HEK293 (cell line): ENCODE measurements at regions not wholly inside any gene's neighbourhood (a gene's known extent, or its start where the extent isn't known, plus 50 kb on each side); places are given as distances from the start of the nearest gene placed in this dataset.

Source experiments
- CTCF ChIA-PET: fragments of 350-600 bp; formaldehyde crosslinking; extraction: SDS; loops from one replicate; lab custom pipeline; 2021; ENCODE audit warnings: antibody characterized with exemption; lab: Yijun Ruan, JAX
- POLR2A ChIA-PET: fragments of 300-600 bp; formaldehyde crosslinking; extraction: SDS; loops from one replicate; lab custom pipeline; 2020; ENCODE audit warnings: antibody characterized with exemption, inconsistent platforms; lab: Yijun Ruan, JAX
- H3K27ac ChIP-seq: fragments of 200-500 bp; sonication (Bioruptor generic); 2 replicates; pipeline ENCODE4 v1.5.1; 2014; ENCODE audit warnings: low read depth, low read length, control low read depth, inconsistent platforms; ENCODE audit errors: extremely low read depth
- H3K36me3 ChIP-seq, 2 experiments: fragments of 200-500 bp in 1 of 2; sonication (Bioruptor generic) in 1 of 2; 1 replicate in 1 of 2; 2 replicates in 1 of 2; pipeline ENCODE4 v1.5.1; 2014 to 2017; ENCODE audit warnings: inconsistent platforms in 2 of 2, low read length in 2 of 2; ENCODE audit not compliant: control insufficient read depth in 2 of 2, insufficient read depth in 1 of 2
- H3K4me1 ChIP-seq: fragments of 200-500 bp; sonication (Bioruptor generic); 2 replicates; pipeline ENCODE4 v1.5.1; 2014; ENCODE audit warnings: mild to moderate bottlenecking, low read length, inconsistent platforms; ENCODE audit not compliant: control insufficient read depth, insufficient read depth
- H3K4me3 ChIP-seq: 2 replicates; pipeline ENCODE4 v1.5.1; 2011; ENCODE audit warnings: low read depth, mild to moderate bottlenecking, control low read depth, low read length, moderate library complexity
- H3K9me3 ChIP-seq: fragments of 200-500 bp; sonication (Bioruptor generic); 2 replicates; pipeline ENCODE4 v1.5.1; 2014; ENCODE audit warnings: low read depth, low read length, inconsistent platforms; ENCODE audit not compliant: control insufficient read depth, insufficient read depth
- FEZF1 ChIP-seq: fragments of 450-650 bp; formaldehyde crosslinking; IDR thresholded peaks from 2 replicates; pipeline ENCODE4 v1.5.1; 2016; ENCODE audit warnings: missing biosample characterization, missing genetic modification characterization
- KLF9 ChIP-seq: fragments of 450-650 bp; formaldehyde crosslinking; IDR thresholded peaks from 2 replicates; pipeline ENCODE4 v1.5.1; 2016; ENCODE audit warnings: missing biosample characterization, missing genetic modification characterization, low read depth
- MYNN ChIP-seq: fragments of 450-650 bp; formaldehyde crosslinking; IDR thresholded peaks from 2 replicates; pipeline ENCODE4 v1.5.1; 2016; ENCODE audit warnings: missing biosample characterization, missing genetic modification characterization, borderline replicate concordance
- ZIC2 ChIP-seq: fragments of 450-650 bp; formaldehyde crosslinking; IDR thresholded peaks from 2 replicates; pipeline ENCODE4 v1.5.1; 2016; ENCODE audit warnings: missing biosample characterization, missing genetic modification characterization
- ZNF19 ChIP-seq: fragments of 450-650 bp; formaldehyde crosslinking; IDR thresholded peaks from 2 replicates; pipeline ENCODE4; 2016; ENCODE audit warnings: missing biosample characterization, missing genetic modification characterization, low read depth
- ZNF280C ChIP-seq: fragments of 450-650 bp; formaldehyde crosslinking; IDR thresholded peaks from 2 replicates; pipeline ENCODE4 v1.5.1; 2016; ENCODE audit warnings: missing biosample characterization, missing genetic modification characterization
- ZNF324 ChIP-seq: fragments of 450-650 bp; formaldehyde crosslinking; IDR thresholded peaks from 2 replicates; pipeline ENCODE4 v1.5.1; 2016; ENCODE audit warnings: missing biosample characterization, missing genetic modification characterization
- ZNF501 ChIP-seq: fragments of 450-650 bp; formaldehyde crosslinking; IDR thresholded peaks from 2 replicates; pipeline ENCODE4 v1.5.1; 2016; ENCODE audit warnings: missing biosample characterization, missing genetic modification characterization
- ZNF571 ChIP-seq: fragments of 450-650 bp; formaldehyde crosslinking; IDR thresholded peaks from 2 replicates; pipeline ENCODE4 v1.5.0; 2017; ENCODE audit warnings: missing biosample characterization, missing genetic modification characterization
- ZNF629 ChIP-seq: fragments of 450-650 bp; formaldehyde crosslinking; IDR thresholded peaks from 2 replicates; pipeline ENCODE4 v1.5.1; 2017; ENCODE audit warnings: missing biosample characterization, missing genetic modification characterization
- ZNF654 ChIP-seq: fragments of 450-650 bp; formaldehyde crosslinking; IDR thresholded peaks from 2 replicates; pipeline ENCODE4 v1.5.1; 2016; ENCODE audit warnings: low read depth, missing biosample characterization, missing genetic modification characterization
- ZNF692 ChIP-seq: fragments of 450-650 bp; formaldehyde crosslinking; IDR thresholded peaks from 2 replicates; pipeline ENCODE4 v1.5.1; 2016; ENCODE audit warnings: missing biosample characterization, missing genetic modification characterization
- ZSCAN5A ChIP-seq: fragments of 450-650 bp; formaldehyde crosslinking; IDR thresholded peaks from 2 replicates; pipeline ENCODE4 v1.5.1; 2016; ENCODE audit warnings: missing biosample characterization, missing genetic modification characterization
- TF ChIP-seq, protein P1 (sequence below): fragments of 450-650 bp; formaldehyde crosslinking; IDR thresholded peaks from 2 replicates; pipeline ENCODE4 v1.5.1; 2016; ENCODE audit warnings: missing biosample characterization, missing genetic modification characterization, borderline replicate concordance

GRCh38 chr11:10943968-10944367, 86.1 kb upstream of the ZBED5 start:
- no peaks in the 10 kb centered on the region for H3K4me1 ChIP-seq
- no peak overlapping the region for H3K4me3 ChIP-seq
- CTCF ChIA-PET: interaction anchor here (0.6 to 3.7 kb wide), 8 partner anchors 9 to 847 kb away, joined by 3 to 23 read pairs (median 4); no protein-coding TSS in a partner anchor
- H3K36me3 ChIP-seq: no peaks in the 10 kb centered on the region
- H3K9me3 ChIP-seq: no peaks in the 10 kb centered on the region
- no peak for TF ChIP-seq FEZF1
- TF ChIP-seq ZNF324 (tag by site-specific recombination): no peak
- no peak for TF ChIP-seq ZNF19 (tag by site-specific recombination)
- TF ChIP-seq ZNF571: no peak
- TF ChIP-seq ZSCAN5A: no peak
- POLR2A ChIA-PET: interaction anchor here (0.9 to 2.7 kb wide), 3 partner anchors 13 to 135 kb away, joined by 3 to 10 read pairs (median 4); partner anchors contain the start of genes EIF4G2 and ZBED5
- H3K27ac ChIP-seq: no peak overlapping the region

DNA sequence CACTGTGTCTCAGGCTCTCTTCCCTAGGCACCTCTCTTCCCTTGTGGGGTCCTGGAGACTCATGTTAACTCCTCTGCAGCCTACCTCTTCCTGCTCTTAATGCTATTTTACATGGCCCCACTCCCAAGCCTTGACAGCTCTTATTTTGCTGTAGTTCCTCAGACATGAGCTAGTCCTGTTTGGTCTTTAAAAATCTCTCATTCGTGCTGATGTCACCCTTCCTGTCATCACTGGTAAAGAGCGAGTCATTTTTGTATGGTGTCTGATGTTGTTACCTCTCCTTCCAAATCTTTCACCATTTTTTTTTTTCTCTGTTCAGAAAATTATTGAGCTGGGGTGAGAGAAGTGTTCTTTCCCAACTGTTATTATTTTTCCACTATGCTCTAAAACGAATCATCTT, 84.8 kb upstream of the ZBED5 start:
- CTCF ChIA-PET: interaction anchor here (0.7 to 4.4 kb wide), 6 partner anchors 8 to 85 kb away, joined by 3 to 23 read pairs (median 8); no protein-coding TSS in a partner anchor
- no peak overlapping the region for H3K4me3 ChIP-seq
- POLR2A ChIA-PET: interaction anchor here (0.6 to 2.7 kb wide), 4 partner anchors 85 to 595 kb away, joined by 3 to 10 read pairs (median 4); partner anchors contain the start of genes EIF4G2 and ZBED5
- H3K9me3 ChIP-seq: no peaks in the 10 kb centered on the region
- no peaks in the 10 kb centered on the region for H3K4me1 ChIP-seq
- H3K27ac ChIP-seq: no peak overlapping the region
- no peaks in the 10 kb centered on the region for H3K36me3 ChIP-seq
- TF ChIP-seq ZIC2: no peak
- TF ChIP-seq MYNN (tag by site-specific recombination): 0 out of 2 replicates have a peak, but pooled peaks have one; percentile 57
- TF ChIP-seq, protein P1, sequence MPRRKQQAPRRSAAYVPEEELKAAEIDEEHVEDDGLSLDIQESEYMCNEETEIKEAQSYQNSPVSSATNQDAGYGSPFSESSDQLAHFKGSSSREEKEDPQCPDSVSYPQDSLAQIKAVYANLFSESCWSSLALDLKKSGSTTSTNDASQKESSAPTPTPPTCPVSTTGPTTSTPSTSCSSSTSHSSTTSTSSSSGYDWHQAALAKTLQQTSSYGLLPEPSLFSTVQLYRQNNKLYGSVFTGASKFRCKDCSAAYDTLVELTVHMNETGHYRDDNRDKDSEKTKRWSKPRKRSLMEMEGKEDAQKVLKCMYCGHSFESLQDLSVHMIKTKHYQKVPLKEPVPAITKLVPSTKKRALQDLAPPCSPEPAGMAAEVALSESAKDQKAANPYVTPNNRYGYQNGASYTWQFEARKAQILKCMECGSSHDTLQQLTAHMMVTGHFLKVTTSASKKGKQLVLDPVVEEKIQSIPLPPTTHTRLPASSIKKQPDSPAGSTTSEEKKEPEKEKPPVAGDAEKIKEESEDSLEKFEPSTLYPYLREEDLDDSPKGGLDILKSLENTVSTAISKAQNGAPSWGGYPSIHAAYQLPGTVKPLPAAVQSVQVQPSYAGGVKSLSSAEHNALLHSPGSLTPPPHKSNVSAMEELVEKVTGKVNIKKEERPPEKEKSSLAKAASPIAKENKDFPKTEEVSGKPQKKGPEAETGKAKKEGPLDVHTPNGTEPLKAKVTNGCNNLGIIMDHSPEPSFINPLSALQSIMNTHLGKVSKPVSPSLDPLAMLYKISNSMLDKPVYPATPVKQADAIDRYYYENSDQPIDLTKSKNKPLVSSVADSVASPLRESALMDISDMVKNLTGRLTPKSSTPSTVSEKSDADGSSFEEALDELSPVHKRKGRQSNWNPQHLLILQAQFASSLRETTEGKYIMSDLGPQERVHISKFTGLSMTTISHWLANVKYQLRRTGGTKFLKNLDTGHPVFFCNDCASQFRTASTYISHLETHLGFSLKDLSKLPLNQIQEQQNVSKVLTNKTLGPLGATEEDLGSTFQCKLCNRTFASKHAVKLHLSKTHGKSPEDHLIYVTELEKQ: no peak
- 0 out of 2 replicates have a peak, but pooled peaks have one; percentile 39 for TF ChIP-seq ZNF692
- TF ChIP-seq ZNF629: peak; percentile 51
- no peak for TF ChIP-seq ZNF654 (tag by site-specific recombination)
- no peak for TF ChIP-seq ZNF280C (tag by site-specific recombination)
- no peak for TF ChIP-seq ZNF501 (tag by site-specific recombination)
- no peak for TF ChIP-seq KLF9 (tag by site-specific recombination)
- TF ChIP-seq, all 188 proteins: peak for 3
